22Rv1 (cell line): ENCODE measurements at regions not wholly inside any gene's neighbourhood (a gene's known extent, or its start where the extent isn't known, plus 50 kb on each side); places are given as distances from the start of the nearest gene placed in this dataset.

Source experiments
- CTCF ChIP-seq: fragments of 450-650 bp; IDR thresholded peaks from 2 replicates; pipeline ENCODE4 v1.5.1; 2017; ENCODE audit warnings: mild to moderate bottlenecking
- ZFX ChIP-seq: fragments of 450-650 bp; IDR thresholded peaks from 2 replicates; pipeline ENCODE4 v1.6.1; 2017; ENCODE audit warnings: antibody characterized with exemption, borderline replicate concordance

GRCh38 chr18:41297740-41298139 lies 657.3 kb upstream of the PIK3C3 start:
- TF ChIP-seq ZFX (no peak), CTCF (no peak)
